GM12878 (cell line): ENCODE measurements at regions not wholly inside any gene's neighbourhood (a gene's known extent, or its start where the extent isn't known, plus 50 kb on each side); places are given as distances from the start of the nearest gene placed in this dataset.

Source experiments
- BRCA1 ChIP-seq: IDR thresholded peaks from 2 replicates; pipeline ENCODE4 v1.6.1; 2011; ENCODE audit warnings: low read depth, low read length, improper control_type of control experiment
- CBX3 ChIP-seq: fragments of 200-600 bp; sonication (generic); IDR thresholded peaks from 2 replicates; pipeline ENCODE4 v1.6.1; 2016; ENCODE audit warnings: low read depth, borderline replicate concordance
- NBN ChIP-seq: fragments of 450-650 bp; IDR thresholded peaks from 2 replicates; pipeline ENCODE4 v1.6.1; 2016
- SMAD5 ChIP-seq: IDR thresholded peaks from 2 replicates; pipeline ENCODE4 v1.6.1; 2016; ENCODE audit warnings: antibody characterized with exemption, low read depth
- ZNF384 ChIP-seq: IDR thresholded peaks from 2 replicates; pipeline ENCODE4 v1.6.1; 2012; ENCODE audit warnings: low read depth, mild to moderate bottlenecking, low read length, improper control_type of control experiment, borderline replicate concordance
- TF ChIP-seq, protein P1 (sequence below): IDR thresholded peaks from 2 replicates; pipeline ENCODE4 v1.6.1; 2012; ENCODE audit warnings: mild to moderate bottlenecking, low read depth, low read length
- TF ChIP-seq, protein P2 (sequence below): fragments of 150-350 bp; IDR thresholded peaks from 2 replicates; pipeline ENCODE4 v1.6.1; 2016; ENCODE audit warnings: low read depth, low read length

DNA sequence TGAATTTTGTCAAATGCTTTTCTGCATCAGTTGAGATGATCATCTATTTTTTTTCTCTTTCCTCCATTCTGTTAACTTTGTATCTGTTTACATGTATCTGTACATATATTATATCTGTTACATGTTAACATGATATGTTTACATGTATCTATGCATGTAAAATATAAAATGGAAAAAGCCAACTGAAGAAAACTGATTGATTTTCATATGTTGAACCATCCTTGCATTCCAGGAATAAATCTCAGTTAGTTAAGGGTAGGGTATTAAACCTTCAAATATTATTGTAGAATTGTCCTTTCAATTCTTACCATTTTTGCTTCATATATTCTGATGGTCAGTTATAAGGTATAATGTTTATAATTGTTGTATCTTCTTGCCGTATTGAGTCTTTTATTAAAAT lies 336.1 kb downstream of the ZFHX3 start (continued):
- TF ChIP-seq, protein P1, sequence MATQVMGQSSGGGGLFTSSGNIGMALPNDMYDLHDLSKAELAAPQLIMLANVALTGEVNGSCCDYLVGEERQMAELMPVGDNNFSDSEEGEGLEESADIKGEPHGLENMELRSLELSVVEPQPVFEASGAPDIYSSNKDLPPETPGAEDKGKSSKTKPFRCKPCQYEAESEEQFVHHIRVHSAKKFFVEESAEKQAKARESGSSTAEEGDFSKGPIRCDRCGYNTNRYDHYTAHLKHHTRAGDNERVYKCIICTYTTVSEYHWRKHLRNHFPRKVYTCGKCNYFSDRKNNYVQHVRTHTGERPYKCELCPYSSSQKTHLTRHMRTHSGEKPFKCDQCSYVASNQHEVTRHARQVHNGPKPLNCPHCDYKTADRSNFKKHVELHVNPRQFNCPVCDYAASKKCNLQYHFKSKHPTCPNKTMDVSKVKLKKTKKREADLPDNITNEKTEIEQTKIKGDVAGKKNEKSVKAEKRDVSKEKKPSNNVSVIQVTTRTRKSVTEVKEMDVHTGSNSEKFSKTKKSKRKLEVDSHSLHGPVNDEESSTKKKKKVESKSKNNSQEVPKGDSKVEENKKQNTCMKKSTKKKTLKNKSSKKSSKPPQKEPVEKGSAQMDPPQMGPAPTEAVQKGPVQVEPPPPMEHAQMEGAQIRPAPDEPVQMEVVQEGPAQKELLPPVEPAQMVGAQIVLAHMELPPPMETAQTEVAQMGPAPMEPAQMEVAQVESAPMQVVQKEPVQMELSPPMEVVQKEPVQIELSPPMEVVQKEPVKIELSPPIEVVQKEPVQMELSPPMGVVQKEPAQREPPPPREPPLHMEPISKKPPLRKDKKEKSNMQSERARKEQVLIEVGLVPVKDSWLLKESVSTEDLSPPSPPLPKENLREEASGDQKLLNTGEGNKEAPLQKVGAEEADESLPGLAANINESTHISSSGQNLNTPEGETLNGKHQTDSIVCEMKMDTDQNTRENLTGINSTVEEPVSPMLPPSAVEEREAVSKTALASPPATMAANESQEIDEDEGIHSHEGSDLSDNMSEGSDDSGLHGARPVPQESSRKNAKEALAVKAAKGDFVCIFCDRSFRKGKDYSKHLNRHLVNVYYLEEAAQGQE: no peak
- no peak for TF ChIP-seq CBX3
- no peak for TF ChIP-seq SMAD5
- TF ChIP-seq BRCA1: no peak
- TF ChIP-seq NBN: no peak
- no peak for TF ChIP-seq ZNF384
- TF ChIP-seq, protein P2, sequence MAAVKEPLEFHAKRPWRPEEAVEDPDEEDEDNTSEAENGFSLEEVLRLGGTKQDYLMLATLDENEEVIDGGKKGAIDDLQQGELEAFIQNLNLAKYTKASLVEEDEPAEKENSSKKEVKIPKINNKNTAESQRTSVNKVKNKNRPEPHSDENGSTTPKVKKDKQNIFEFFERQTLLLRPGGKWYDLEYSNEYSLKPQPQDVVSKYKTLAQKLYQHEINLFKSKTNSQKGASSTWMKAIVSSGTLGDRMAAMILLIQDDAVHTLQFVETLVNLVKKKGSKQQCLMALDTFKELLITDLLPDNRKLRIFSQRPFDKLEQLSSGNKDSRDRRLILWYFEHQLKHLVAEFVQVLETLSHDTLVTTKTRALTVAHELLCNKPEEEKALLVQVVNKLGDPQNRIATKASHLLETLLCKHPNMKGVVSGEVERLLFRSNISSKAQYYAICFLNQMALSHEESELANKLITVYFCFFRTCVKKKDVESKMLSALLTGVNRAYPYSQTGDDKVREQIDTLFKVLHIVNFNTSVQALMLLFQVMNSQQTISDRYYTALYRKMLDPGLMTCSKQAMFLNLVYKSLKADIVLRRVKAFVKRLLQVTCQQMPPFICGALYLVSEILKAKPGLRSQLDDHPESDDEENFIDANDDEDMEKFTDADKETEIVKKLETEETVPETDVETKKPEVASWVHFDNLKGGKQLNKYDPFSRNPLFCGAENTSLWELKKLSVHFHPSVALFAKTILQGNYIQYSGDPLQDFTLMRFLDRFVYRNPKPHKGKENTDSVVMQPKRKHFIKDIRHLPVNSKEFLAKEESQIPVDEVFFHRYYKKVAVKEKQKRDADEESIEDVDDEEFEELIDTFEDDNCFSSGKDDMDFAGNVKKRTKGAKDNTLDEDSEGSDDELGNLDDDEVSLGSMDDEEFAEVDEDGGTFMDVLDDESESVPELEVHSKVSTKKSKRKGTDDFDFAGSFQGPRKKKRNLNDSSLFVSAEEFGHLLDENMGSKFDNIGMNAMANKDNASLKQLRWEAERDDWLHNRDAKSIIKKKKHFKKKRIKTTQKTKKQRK: no peak
